Caco-2 (cell line): ENCODE measurements at regions not wholly inside any gene's neighbourhood (a gene's known extent, or its start where the extent isn't known, plus 50 kb on each side); places are given as distances from the start of the nearest gene placed in this dataset.

Source experiments
- BruUV-seq: library from RNA; stranded (reverse); fragments of 400-500 nt; replicated peaks from 2 replicates; lab custom pipeline; 2021; lab: Mats Ljungman, UMichigan
- CTCF ChIA-PET: fragments of 300-600 bp; sonication (Branson Sonifier 250); formaldehyde crosslinking; loops from one replicate; lab custom pipeline; 2022; ENCODE audit warnings: antibody characterized with exemption; lab: Charles Lee
- POLR2A ChIA-PET: fragments of 300-600 bp; sonication (Branson Sonifier 250); formaldehyde crosslinking; loops from one replicate; lab custom pipeline; 2022; ENCODE audit warnings: antibody characterized with exemption; lab: Charles Lee
- DNase-seq, 2 experiments: peaks; one replicate each; pipeline versions ENCODE4 v3.0.0 to v3.0.0-alpha.2; 2020 to 2022
- H3K27me3 ChIP-seq: replicated peaks from 2 replicates; pipeline ENCODE4 v1.6.0; 2011; ENCODE audit warnings: low read length; ENCODE audit not compliant: control insufficient read depth, insufficient read depth
- H3K36me3 ChIP-seq: 2 replicates; pipeline ENCODE4 v1.5.1; 2011; ENCODE audit warnings: low read length; ENCODE audit not compliant: control insufficient read depth, insufficient read depth
- H3K4me1 ChIP-seq: fragments of 250-450 bp; sonication (Bioruptor Pico); 2 replicates; pipeline ENCODE4 v1.5.1; 2020; ENCODE audit warnings: mild to moderate bottlenecking
- H3K4me3 ChIP-seq: 2 replicates; pipeline ENCODE4 v1.5.1; 2011; ENCODE audit warnings: low read depth, mild to moderate bottlenecking, control low read depth, low read length
- H3K9me3 ChIP-seq: fragments of 250-450 bp; sonication (Bioruptor Pico); 2 replicates; pipeline ENCODE4 v1.5.1; 2020; ENCODE audit warnings: mild to moderate bottlenecking, moderate library complexity
- H3K27ac Mint-ChIP-seq: one replicate; pipeline ENCODE4 v1.8.0; 2022; ENCODE audit warnings: mixed read lengths; ENCODE audit not compliant: unreplicated experiment
- H3K27me3 Mint-ChIP-seq: one replicate; pipeline ENCODE4 v1.8.0; 2022; ENCODE audit warnings: mixed read lengths; ENCODE audit not compliant: insufficient read depth, unreplicated experiment
- H3K36me3 Mint-ChIP-seq: one replicate; pipeline ENCODE4 v1.8.0; 2022; ENCODE audit warnings: mild to moderate bottlenecking, mixed read lengths; ENCODE audit not compliant: insufficient read depth, unreplicated experiment
- H3K4me1 Mint-ChIP-seq: one replicate; pipeline ENCODE4 v1.8.0; 2022; ENCODE audit warnings: low read depth, mixed read lengths; ENCODE audit not compliant: unreplicated experiment
- H3K4me3 Mint-ChIP-seq: one replicate; pipeline ENCODE4 v1.8.0; 2022; ENCODE audit warnings: mild to moderate bottlenecking, moderate library complexity, mixed read lengths; ENCODE audit not compliant: unreplicated experiment
- H3K9me3 Mint-ChIP-seq: one replicate; pipeline ENCODE4 v1.8.0; 2022; ENCODE audit warnings: mixed read lengths; ENCODE audit not compliant: unreplicated experiment
- CTCF ChIP-seq, 2 experiments: fragments of 200-600 bp in 1 of 2; IDR thresholded peaks; 1 replicate in 1 of 2; 2 replicates in 1 of 2; pipeline versions ENCODE4 v1.5.1 to v1.8.0; 2011 to 2022; ENCODE audit warnings: antibody characterized with exemption in 1 of 2, control low read depth in 1 of 2, inconsistent platforms in 1 of 2, low read depth in 1 of 2, low read length in 1 of 2, mild to moderate bottlenecking in 1 of 2, moderate library complexity in 1 of 2; ENCODE audit not compliant: insufficient read depth in 1 of 2, severe bottlenecking in 1 of 2, unreplicated experiment in 1 of 2
- intact Hi-C: fragments of 100-400 bp; cut with micrococcal nuclease; formaldehyde crosslinking; loops from one replicate; pipeline ENCODE4 v1.10.0; 2022; ENCODE audit not compliant: unreplicated experiment

DNA sequence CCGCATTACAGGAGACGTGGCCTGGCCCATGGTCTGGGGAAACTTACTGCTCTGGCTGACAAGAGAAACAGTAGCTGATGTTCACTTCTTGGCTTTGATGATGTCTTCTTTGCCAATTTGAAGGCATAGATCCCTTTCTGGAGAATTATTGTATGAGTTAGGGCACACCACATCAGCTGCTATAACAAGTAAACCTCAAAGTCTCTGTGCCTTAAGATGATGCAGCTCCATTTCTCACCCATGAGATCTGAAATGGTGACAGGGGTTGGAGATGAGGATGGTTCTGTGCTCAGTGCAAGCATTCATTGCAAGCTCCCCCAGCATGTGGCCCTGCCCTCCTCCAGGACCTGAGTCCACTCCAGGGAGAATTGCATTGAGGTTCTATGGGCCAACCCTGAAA, 157.4 kb downstream of the IRX5 start:
- intact Hi-C loops: no loop called here
- H3K9me3 Mint-ChIP-seq: no peaks in the 10 kb centered on the region
- Histone ChIP-seq H3K4me1 (no peaks in the 10 kb centered on the region), H3K36me3 (no peaks in the 10 kb centered on the region), H3K9me3 (no peaks in the 10 kb centered on the region), H3K4me3 (no peak overlapping the region), H3K27me3 (no peaks in the 10 kb centered on the region)
- H3K4me3 Mint-ChIP-seq: no peak overlapping the region
- no peak for DNase-seq
- H3K36me3 Mint-ChIP-seq: no peaks in the 10 kb centered on the region
- BruUV-seq: no TSS peak
- CTCF ChIA-PET: no interaction called here
- no peak for TF ChIP-seq CTCF (IDR thresholded peaks at IDR 0.05; ENCODE audit: insufficient read depth in 1 of 2, low read depth in 1 of 2, low read length in 1 of 2, severe bottlenecking in 1 of 2, unreplicated experiment in 1 of 2)
- POLR2A ChIA-PET: no interaction called here
- H3K27me3 Mint-ChIP-seq: no peaks in the 10 kb centered on the region
- H3K27ac Mint-ChIP-seq: no peak overlapping the region
- no peaks in the 10 kb centered on the region for H3K4me1 Mint-ChIP-seq

- POLR2A ChIA-PET: no interaction called here
- H3K4me1 Mint-ChIP-seq: no peaks in the 10 kb centered on the region
- intact Hi-C loops: no loop called here
- no TSS peak for BruUV-seq
- H3K27me3 Mint-ChIP-seq: no peaks in the 10 kb centered on the region
- no peaks in the 10 kb centered on the region for H3K4me1 ChIP-seq
- H3K36me3 Mint-ChIP-seq: no peaks in the 10 kb centered on the region
- no peak overlapping the region for H3K4me3 ChIP-seq
- no peak overlapping the region for H3K4me3 Mint-ChIP-seq
- CTCF ChIA-PET: no interaction called here
- no peaks in the 10 kb centered on the region for H3K9me3 Mint-ChIP-seq
- no peaks in the 10 kb centered on the region for H3K27me3 ChIP-seq
- H3K27ac Mint-ChIP-seq: no peak overlapping the region
- no peak for TF ChIP-seq CTCF (IDR thresholded peaks at IDR 0.05; ENCODE audit: insufficient read depth in 1 of 2, low read depth in 1 of 2, low read length in 1 of 2, severe bottlenecking in 1 of 2, unreplicated experiment in 1 of 2)
- no peaks in the 10 kb centered on the region for H3K36me3 ChIP-seq
- DNase-seq: no peak
- no peaks in the 10 kb centered on the region for H3K9me3 ChIP-seq
Observed at GRCh38 chr16:55089600-55089999, 158.9 kb downstream of the IRX5 start.

DNA sequence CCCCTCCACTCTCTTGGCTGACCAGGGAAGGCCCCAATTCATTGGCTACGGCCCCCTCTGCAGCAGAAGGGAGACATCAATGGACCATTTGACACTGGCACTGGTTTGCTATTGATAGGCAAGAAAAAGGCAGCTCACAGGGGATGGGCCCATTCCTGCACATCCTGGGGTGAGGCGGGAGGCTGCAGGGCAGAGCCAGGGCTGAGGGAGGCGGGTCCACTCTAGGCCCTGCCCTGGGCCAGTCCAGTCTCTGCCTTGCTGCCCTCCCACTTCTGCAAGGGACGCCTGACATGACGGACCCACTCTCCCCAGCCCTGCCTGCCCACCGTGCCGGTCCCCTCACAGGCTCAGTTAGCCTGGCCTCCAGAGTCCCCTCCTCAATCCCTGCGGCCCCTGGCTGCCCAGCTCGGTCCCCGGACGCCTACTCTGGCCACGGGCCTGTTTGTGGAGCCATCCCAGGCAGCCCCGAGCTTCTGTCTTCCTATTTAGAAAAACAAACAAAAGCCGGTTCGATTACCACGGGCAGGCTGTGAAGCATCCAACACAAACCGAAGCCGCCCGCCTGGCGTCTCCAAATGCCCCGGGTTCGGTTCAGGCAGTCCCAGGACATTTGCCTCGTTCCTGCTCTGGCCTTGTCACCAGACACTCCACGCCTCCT, 160.7 kb downstream of the IRX5 start:
- no peak overlapping the region for H3K27ac Mint-ChIP-seq
- Histone ChIP-seq H3K9me3 (no peaks in the 10 kb centered on the region), H3K27me3 (no peaks in the 10 kb centered on the region), H3K4me3 (no peak overlapping the region), H3K36me3 (no peaks in the 10 kb centered on the region; the same call in 1 of the 2 replicates), H3K4me1 (no peaks in the 10 kb centered on the region)
- no peak for TF ChIP-seq CTCF (IDR thresholded peaks at IDR 0.05; ENCODE audit: insufficient read depth in 1 of 2, low read depth in 1 of 2, low read length in 1 of 2, severe bottlenecking in 1 of 2, unreplicated experiment in 1 of 2)
- H3K36me3 Mint-ChIP-seq: no peaks in the 10 kb centered on the region
- no TSS peak for BruUV-seq
- no peaks in the 10 kb centered on the region for H3K27me3 Mint-ChIP-seq
- H3K4me1 Mint-ChIP-seq: no peaks in the 10 kb centered on the region
- no peak overlapping the region for H3K4me3 Mint-ChIP-seq
- intact Hi-C loops: no loop called here
- H3K9me3 Mint-ChIP-seq: no peaks in the 10 kb centered on the region
- ChIA-PET CTCF (no interaction called here), POLR2A (no interaction called here)
- DNase-seq: no peak
